ENCODE measurements at regions not wholly inside any gene's neighbourhood (a gene's known extent, or its start where the extent isn't known, plus 50 kb on each side); places are given as distances from the start of the nearest gene placed in this dataset.
"Not testable (repeated sequence)": the region's sequence is repeated elsewhere in the genome, so short reads cannot be mapped to it uniquely, and the experiment has no call there.

DNA sequence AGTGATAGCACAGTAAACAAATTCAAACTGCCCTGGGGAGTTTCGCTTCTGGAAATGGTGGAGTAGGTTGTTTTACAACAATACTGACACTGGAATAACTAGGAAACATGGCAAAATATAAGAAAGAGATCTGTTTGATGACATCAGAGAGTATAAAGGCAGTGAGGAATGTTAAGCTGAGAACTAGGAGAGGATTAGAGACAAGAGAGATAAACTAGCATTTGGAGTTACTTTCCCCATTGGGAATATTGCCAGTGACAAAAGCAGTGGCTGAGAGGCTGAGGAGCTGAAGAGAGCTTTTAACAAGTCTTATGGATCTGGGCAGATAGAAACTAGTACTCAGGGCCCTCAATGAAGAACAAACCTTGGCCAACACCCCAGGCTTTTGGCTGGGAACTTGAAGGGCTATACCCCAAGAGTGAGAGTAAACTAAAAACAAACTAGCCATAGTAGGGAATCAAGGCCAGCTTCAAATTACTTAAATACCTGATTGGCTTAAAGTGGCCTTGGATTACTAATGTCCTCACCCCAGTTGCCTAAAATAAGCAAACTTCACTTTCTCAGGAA is 280.4 kb downstream of the KLF13 start:
- DNase-seq: no peak

DNA sequence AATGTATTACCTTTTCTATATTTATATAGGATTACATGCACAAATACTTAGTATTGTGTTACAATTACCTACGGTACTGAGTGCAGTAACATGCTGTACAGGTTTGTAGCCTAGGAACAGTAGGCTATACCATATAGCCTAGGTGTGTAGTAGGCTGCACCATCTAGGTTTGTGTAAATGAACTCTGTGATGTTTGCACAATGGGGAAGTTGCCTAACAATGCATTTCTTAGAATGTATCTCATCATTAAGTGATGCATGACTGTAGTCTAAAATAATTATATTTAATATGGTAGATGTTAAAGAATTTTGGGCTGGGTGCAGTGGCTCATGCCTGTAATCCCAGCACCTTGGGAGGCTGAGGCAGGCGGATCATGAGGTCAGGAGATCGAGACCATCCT is 281.0 kb downstream of the KLF13 start:
- no peak for DNase-seq

DNA sequence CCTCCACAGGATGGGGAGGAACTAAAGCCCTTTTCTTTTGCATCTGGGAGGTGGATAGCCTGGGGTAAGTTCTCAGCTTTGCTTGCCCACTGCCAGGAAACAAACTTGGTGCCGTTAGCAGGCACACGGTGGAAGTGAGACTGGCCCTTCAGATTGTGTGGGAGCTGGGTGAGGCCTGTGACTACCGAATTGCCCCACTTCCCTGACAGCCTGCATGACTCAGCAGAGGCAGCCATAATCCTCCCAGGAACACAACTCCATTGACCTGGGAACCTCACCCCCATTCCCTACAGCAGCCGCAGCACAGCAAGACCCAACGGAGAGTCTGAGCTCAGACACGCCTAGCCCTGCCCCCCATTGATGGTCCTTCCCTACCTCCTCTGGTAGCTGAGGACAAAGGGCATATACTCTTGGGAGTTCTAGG is 282.6 kb downstream of the KLF13 start:
- no peak for DNase-seq

DNA sequence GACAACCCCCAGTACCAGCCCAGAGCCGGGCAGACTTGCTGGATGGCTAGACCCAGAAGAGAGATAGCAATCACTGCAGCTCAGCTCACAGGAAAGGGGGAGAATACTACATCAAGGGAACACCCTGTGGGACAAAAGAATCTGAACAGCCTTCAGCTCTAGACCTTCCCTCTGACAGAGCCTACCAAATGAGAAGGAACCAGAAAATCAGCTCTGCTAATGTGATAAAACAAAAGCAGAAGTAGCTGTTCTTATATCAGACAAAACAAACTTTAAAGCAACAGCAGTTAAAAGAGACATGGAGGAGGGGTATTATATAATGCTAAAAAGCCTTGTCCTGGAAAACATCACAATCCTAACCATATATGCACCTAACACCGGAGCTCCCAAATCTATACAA is 283.3 kb downstream of the KLF13 start:
- DNase-seq: no peak

DNA sequence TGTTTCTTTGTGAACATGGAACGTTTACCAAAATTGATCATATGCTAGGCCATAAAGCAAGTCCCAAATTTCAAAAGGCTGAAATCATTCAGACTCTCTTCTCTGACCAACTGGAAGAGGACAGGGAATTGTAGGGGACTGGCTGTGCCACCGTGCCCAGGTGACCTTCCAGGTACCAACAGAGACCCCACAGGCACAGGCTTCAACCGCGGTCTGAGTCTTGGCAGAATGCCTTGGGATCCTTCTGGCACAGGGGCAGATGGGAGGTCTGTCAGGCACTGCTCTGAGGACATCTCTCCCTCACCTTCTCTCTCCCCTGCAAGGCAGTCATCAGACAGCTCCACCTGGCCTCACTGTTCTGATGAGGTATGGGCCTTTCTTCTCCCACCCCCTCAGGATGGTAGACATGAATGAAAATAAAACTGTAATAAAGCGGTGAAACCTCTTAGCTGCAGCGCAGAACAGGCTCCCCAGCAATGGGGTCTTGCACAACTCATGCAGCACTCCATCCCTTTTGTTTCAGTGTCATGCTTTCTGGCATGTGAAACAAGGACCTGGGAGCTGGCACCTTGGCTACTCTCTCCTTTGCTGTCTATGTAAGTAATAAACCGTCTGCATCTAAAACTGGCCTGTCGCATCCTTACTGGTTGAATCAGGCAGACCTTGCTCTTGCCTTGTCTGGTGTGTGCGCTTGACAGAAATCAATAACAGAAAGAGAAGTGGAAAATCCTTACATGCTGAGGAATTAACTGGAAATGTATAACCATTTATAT is 289.2 kb downstream of the KLF13 start:
- no peak for DNase-seq

DNA sequence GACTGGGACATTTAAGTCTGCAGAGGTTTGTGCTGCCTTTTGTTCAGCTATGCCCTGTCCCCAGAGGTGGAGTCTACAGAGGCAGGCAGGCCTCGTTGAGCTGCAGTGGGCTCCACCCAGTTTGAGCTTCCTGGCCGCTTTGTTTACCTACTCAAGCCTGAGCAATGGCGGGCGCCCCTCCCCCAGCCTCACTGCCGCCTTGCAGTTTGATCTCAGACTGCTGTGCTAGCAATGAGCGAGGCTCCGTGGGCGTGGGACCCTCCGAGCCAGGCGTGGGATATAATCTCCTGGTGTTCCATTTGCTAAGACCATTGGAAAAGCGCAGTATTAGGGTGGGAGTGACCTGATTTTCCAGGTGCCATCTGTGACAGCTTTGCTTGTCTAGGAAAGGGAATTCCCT is 296.7 kb downstream of the KLF13 start:
- not testable (repeated sequence) for DNase-seq

DNA sequence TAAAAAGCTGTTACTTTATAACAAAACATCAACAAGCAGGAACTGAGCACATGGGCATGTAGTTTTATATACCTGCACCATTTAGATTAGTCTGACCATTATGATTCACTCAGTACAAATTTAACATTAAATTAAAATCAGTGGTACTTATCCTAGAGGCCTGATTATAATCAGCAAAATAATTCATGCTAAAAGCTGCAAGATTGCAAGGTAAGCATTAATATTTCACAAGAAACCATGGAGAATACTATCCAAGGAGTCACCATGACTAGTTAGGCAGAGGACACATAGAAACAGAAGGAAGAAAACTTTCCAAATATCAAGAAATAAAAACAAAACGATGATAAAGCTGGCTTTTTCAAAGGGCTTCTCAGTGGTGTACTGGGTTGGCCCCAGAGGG is 297.5 kb downstream of the KLF13 start:
- not testable (repeated sequence) for DNase-seq

DNA sequence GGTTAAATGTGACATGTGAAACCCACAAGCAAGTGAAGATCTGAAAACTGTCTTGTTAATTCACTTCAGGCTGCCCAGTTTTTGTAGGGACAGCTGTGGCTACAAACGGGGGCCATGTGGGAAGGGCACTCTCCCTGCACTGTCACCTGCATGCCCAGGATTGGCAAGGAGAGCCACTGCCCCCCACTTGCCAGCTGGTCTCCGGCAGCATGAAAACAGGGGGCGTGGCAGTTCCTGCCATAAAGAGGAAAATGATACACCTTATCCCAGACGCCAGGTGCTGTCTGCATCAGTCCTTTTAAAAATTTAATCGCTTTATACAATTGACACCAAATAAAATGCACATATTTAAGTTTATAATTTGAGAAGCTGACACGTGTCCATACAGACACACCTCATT is 309.1 kb downstream of the KLF13 start:
- DNase-seq: not testable (repeated sequence)

DNA sequence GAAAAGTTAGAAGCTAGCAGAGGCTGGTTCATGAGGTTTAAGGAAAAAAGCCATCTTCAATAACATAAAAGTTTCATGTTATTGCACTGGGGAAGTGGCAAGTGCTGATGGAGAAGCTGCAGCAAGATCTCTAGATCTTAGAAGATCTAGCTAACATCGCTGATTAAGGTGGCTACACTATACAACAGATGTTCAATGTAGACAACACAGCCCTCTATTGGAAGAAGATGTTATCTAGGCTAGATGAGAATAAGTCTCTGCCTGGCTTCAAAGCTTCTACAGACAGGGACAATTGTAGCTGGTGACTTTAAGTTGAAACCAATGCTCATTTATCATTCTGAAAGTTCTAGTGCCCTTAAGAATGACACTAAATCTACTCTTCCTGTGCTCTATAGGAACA is 310.3 kb downstream of the KLF13 start:
- DNase-seq: peak; percentile 1

DNA sequence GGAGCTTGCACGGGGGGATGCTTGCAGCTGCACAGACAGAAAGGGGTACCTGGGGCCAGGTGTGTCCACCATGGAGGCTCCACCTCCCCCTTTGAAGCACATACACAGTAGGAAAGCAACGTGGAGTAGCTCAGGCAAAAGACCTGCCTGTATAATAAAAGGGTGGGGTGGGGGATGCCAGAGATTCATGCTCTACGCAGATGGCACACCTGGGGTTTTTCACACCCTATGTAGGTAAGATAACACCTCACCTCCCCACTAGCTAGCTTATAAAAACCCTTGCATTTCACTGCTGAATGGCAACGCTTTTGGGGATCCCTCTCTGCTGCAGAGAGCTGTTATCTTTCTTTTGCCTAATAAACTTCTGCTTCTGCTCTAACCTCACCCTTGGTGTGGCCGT is 317.3 kb downstream of the KLF13 start:
- DNase-seq: not testable (repeated sequence)

DNA sequence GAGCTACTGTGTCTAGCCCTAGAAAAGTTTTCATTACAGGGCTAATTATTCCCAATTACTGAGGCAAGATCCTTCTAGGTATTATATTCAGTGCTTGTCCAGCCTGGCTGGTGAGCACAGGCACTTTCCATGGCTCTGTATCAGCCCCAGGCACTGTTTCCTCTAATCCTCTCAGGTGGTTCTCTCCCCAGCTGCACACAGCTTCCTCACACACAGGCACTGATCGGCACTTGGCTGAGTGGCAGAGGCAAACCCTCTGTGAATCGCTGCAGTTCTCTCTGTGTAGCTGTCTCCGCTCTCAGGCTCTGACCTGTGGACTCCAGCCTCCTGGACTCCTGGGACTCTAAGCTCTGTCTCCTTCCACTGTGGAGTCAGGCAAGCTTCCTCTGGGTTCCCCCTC is 318.1 kb downstream of the KLF13 start:
- not testable (repeated sequence) for DNase-seq

DNA sequence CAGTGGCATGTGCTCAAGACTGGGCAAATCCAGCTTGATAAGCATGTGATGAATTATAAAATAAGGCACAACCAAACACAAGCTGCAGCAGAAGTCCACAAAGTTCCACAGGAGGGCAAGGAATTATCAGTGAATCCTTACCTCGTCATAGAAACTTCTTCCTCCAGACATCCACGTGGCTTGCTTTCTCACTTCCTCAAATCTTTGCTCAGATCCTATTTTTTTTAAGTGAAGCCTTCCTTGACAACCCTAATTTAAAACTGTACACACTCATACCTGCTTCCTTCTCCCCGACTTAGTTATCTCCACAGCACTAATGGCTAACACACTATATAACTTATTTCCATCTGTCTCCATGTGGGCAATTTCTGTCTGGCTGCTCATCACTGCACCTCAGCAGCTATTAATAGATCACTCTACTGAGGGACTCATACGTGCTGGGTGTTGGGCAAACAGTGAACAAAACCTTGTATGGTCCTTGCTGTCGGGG is 320.7 kb downstream of the KLF13 start:
- DNase-seq: not testable (repeated sequence)

DNA sequence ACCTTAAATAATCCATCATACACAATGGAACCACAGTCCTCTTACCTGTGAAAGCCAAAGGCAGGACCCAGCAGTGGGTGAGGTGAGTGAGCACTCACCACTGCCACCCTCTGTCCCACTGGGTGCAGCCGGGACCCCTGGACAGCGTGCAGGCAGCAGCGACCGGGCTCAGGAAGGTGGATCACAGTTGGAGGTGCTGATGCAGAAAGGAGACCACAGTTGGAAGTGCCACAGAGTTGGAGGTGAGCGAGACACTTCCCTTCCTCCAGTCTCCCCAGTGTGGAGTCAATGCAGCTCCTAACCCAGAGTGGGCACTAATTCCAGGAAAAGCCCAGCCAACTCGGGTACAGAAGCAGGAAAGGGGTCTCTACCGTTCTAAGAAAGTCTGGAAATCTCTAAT is 323.0 kb downstream of the KLF13 start:
- DNase-seq: not testable (repeated sequence)

DNA sequence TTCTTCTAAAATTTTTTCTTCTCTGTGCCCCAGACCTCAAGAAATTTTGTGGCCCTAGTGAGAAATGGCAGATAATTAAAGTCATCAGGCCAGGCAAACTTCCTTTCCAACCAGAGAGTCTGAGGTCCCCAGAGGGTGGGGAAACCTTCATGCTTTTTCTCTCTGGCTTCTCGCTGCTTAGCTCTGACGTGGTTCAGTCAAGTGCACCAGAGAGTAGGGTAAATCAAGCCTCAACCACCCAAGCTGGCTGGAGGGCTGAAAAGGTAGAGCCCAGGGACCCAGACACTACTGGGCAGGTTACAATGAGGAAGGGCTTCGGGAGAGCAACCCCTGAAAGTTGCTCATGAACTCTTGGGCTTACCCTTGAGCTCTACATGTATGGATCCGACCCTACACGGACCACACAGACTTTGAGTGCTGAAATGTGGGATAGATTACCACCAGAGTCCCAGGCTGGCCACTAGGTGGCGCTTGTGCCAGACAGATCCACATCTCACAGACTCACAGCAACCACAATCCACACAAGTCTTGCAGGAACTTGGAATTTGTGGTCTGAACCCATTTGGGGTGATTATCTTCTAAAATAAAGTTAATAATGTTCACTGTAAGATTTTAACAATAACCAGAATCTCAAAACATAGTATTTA is 323.5 kb downstream of the KLF13 start:
- not testable (repeated sequence) for DNase-seq

DNA sequence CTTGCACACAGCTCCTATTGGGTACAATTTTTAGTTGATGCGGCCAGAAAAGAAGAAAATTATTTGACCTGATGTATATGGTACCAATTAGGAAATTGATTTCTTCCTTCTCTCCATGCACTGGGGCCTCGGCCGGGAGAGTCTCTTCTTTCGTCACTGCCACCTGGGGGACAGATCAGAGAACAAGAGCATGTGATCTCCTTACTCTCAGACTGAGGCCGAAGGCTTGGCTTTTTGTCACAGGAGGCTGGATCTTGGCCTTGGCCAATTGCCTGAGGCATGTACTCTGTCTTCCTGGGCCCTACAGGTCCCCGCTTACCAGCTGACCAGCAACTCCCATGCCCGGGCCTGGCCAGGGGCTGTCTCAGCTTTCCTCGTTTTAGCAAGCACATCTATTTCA is 330.3 kb downstream of the KLF13 start:
- DNase-seq: not testable (repeated sequence)

DNA sequence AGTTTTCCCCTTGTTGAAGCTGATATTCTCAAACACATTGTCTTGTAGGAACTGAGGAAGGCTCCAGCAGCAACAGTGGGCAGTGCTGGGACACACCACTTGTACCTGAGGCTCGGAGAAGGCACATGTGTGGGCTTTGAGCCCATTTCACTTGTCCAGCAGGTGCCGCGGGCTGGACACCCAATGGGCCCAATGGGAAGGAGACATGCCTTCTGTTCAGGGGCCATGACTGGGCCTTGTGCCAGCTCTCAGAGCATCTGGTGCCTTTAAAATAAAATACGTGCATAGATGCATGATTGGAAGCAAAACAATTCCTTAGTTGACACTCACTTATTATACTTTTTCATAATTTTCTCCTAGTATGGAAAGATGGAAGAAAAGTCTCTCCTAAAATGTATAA is 334.2 kb downstream of the KLF13 start:
- peak; percentile 10 for DNase-seq

DNA sequence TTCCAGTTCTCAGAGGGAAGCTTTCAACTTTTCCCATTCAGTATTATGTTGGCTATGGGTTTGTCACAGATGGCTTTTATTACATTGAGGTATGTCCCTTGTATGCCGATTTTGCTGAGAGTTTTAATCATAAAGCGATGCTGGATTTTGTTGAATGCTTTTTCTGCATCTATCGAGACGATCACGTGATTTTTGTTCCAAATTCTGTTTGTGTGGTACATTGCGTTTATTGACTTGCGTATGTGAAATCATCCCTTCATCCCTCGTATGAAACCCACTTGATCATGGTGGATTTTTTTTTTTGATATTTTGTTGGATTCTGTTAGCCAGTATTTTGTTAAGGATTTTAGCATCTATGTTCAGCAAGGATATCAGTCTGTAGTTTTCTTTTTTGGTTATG is 339.1 kb downstream of the KLF13 start:
- not testable (repeated sequence) for DNase-seq

DNA sequence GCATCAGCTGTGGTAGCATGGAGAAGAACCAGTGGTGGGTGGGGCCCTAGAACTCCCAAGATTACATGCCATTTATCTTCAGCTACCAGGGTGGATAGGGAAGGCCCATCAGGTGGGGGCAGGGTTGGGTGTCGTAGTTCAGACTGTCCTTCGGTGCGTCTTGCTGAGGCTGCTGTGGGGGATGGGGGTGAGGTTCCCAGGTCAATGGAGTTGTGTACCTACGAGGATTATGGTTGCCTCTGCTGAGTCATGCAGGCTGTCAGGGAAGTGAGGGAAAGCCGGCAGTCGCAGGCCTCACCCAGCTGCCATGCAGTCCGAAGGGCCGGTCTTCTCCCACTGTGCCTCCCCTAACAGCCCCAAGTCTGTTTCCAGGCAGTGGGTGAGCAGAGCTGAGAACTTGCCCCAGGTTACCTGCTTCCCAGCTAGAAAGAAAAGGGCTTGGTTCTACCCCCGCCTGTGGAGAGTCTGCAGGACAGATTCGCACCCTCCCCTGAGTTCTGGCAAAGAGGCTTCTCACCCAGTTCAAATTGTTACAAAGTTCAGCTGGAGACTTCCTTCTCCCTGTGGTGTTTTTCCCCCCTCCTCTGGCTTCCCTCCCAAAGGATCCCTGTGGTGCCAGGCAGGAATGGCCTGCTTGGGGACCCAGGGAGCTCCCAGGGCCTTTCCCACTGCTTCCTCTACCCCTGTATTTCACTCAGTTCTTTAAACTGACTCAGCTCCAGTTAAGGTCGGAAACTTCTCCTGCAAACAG is 342.7 kb downstream of the KLF13 start:
- not testable (repeated sequence) for DNase-seq

DNA sequence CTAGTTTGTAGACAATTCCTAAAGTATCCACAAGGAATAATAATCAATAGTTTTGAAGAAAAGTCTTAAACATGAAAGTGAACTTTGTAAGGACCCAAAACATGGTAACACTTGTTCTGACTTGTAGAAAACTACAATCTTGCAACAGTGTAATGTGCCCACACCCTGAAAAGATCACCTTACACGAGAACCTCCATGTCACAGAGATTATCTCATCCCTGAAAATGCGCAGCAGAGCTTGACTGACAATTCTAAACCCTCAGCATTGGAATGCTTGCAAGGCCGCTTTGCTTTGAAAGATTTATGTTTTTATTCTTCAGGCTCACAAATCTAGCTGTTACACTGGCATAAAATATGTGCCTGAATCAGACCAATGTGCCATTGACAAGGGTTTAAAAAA is 346.6 kb downstream of the KLF13 start:
- not testable (repeated sequence) for DNase-seq

DNA sequence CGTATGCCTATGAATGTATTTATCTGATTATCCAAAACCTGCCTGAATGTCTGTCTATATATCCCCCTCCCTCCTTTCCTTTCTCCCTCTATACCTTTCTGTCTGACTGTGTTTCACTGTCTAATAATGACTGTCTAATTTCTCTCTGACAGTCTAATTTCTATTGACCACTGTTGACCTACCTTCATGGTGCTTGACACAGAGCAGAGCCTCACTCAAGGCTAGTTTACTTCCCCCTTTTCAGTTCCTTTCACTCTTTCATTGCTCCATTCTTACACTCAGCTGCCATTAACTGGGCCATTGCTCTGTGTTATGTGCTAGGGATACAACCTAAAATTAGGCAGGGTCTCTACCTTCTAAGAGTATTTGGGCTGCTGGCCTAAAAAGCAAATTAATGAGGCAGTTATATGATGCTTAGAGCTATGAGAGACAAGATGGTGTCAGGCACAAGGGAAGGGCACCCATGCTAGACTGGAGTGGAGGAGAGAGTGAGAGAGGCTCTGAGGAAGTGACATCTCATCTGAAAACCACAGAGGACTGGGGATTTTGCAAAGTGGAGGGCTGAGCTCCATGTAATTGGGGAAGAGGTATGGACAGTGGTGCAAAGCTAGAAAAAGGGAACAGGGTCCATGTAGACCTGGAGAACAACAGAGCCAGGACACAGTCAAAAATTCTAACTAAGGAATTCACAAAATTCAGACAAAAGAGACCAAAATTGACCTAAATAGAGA is 348.6 kb upstream of the CHRNA7 start:
- not testable (repeated sequence) for DNase-seq

DNA sequence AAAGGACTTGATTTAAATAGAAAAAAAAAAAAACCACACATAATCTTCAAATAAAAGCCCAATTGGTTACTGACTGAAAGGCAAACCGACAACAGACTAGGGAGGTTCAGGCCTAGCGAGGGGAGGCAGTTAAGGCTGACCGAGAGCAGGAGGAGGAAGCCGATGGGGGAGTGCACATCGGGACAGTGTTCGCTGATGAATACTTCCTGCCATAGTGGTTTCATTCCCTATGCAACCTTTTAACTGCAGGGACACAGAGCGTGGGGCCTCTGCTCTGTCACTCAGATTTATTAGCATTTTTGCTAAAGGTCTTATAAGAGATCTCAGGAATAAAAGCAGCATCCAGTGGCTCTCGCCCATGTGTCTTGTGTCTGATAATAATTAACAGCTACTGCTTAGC is 343.2 kb upstream of the CHRNA7 start:
- not testable (repeated sequence) for DNase-seq

DNA sequence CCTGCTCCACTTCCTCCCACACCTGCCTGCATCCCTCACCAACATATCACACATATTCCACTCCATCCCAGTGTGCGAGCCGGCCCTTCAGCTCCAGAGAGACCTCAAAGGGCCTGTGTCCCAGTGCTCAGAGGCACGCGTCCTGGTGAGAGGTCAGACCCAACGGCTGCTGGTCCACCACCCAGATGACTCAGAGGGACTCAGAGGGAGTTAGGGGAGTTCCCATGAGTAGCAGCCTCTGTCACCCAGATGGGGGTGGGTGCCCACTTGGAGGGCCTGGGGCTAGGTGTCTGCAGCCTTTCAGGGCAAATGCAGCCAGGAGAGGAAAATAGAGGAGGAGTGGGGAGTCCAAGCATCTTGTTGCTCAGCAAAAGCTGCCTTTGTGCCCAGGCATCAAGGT is 333.8 kb upstream of the CHRNA7 start:
- DNase-seq: not testable (repeated sequence)

All from DMS 273 treated with DMSO at 0.1 percent for 48 hours (cell line).